OCI-LY7 (cell line): ENCODE measurements at regions not wholly inside any gene's neighbourhood (a gene's known extent, or its start where the extent isn't known, plus 50 kb on each side); places are given as distances from the start of the nearest gene placed in this dataset.

ENCODE experiments used
- BruUV-seq: library from RNA; stranded (reverse); fragments of 400-500 nt; replicated peaks from 2 replicates; lab custom pipeline; 2021; lab: Mats Ljungman, UMichigan
- CTCF ChIA-PET: fragments of 300-600 bp; sonication (Branson Sonifier 250); formaldehyde crosslinking; loops from one replicate; lab custom pipeline; 2022; ENCODE audit warnings: antibody characterized with exemption; ENCODE audit not compliant: unreplicated experiment; lab: Charles Lee
- POLR2A ChIA-PET: fragments of 300-600 bp; sonication (Branson Sonifier 250); formaldehyde crosslinking; loops from one replicate; lab custom pipeline; 2022; ENCODE audit warnings: antibody characterized with exemption; lab: Charles Lee
- DNase-seq: peaks from one replicate; pipeline ENCODE4 v3.0.0-alpha.2; 2015; ENCODE audit warnings: low spot score
- H2AFZ ChIP-seq: fragments of 200-600 bp; sonication (generic), shearing (Covaris generic); 2 replicates; pipeline ENCODE4 v1.6.1; 2014; ENCODE audit warnings: mild to moderate bottlenecking, antibody characterized with exemption, low read length, moderate library complexity
- H3K27ac ChIP-seq: fragments of 200-600 bp; sonication (generic); 2 replicates; pipeline ENCODE4 v1.5.1; 2014; ENCODE audit warnings: mixed run types, low read depth, mild to moderate bottlenecking, moderate library complexity, low read length, inconsistent platforms; ENCODE audit not compliant: poor library complexity, severe bottlenecking
- H3K36me3 ChIP-seq: fragments of 200-600 bp; sonication (generic); 2 replicates; pipeline ENCODE4 v1.6.1; 2014; ENCODE audit warnings: mild to moderate bottlenecking, antibody characterized with exemption, low read length, moderate library complexity, mixed read lengths; ENCODE audit not compliant: insufficient read depth
- H3K4me1 ChIP-seq: fragments of 200-600 bp; sonication (generic); 2 replicates; pipeline ENCODE4 v1.5.1; 2014; ENCODE audit warnings: mild to moderate bottlenecking, low read length; ENCODE audit not compliant: insufficient read depth, poor library complexity, severe bottlenecking
- H3K4me2 ChIP-seq: fragments of 200-600 bp; sonication (generic); 2 replicates; pipeline ENCODE4 v1.6.1; 2014; ENCODE audit warnings: mild to moderate bottlenecking, low read length
- H3K4me3 ChIP-seq: fragments of 200-600 bp; sonication (generic); 2 replicates; pipeline ENCODE4 v1.5.1; 2014; ENCODE audit warnings: mild to moderate bottlenecking, low read depth, low read length; ENCODE audit not compliant: poor library complexity, severe bottlenecking
- H3K79me2 ChIP-seq: fragments of 200-600 bp; sonication (generic); 2 replicates; pipeline ENCODE4 v1.6.1; 2016; ENCODE audit warnings: low read depth, mild to moderate bottlenecking, low read length, moderate library complexity, mixed read lengths; ENCODE audit not compliant: insufficient read depth
- H3K9me2 ChIP-seq: fragments of 200-600 bp; sonication (generic); 2 replicates; pipeline ENCODE4 v1.6.1; 2016; ENCODE audit warnings: mild to moderate bottlenecking, low read length, mixed read lengths; ENCODE audit not compliant: insufficient read depth
- H3K9me3 ChIP-seq: fragments of 200-600 bp; sonication (generic); 2 replicates; pipeline ENCODE4 v1.6.1; 2014; ENCODE audit warnings: mild to moderate bottlenecking, mixed run types, low read length, mixed read lengths
- H4K20me1 ChIP-seq: fragments of 200-600 bp; sonication (generic); 2 replicates; pipeline ENCODE4 v1.6.1; 2014; ENCODE audit warnings: mild to moderate bottlenecking, antibody characterized with exemption, low read length, moderate library complexity, mixed read lengths; ENCODE audit not compliant: insufficient read depth
- CTCF ChIP-seq: fragments of 200-600 bp; sonication (generic); conservative IDR thresholded peaks from 2 replicates; pipeline ENCODE4 v1.5.1; 2014; ENCODE audit warnings: mild to moderate bottlenecking, antibody characterized with exemption, low read length, moderate library complexity, mixed read lengths
- EZH2phosphoT487 ChIP-seq: fragments of 200-600 bp; sonication (generic); IDR thresholded peaks from 2 replicates; pipeline ENCODE4 v1.6.1; 2018; ENCODE audit warnings: low read depth, borderline replicate concordance, mild to moderate bottlenecking, mixed run types, antibody characterized with exemption, low read length, moderate library complexity, mixed read lengths
- intact Hi-C: fragments of 100-400 bp; cut with micrococcal nuclease; formaldehyde crosslinking; loops from one replicate; pipeline ENCODE4 v1.10.0; 2022; ENCODE audit not compliant: unreplicated experiment

- no peak for DNase-seq
- no peak overlapping the region for H3K4me2 ChIP-seq
- no peaks in the 10 kb centered on the region for H3K9me3 ChIP-seq
- no peaks in the 10 kb centered on the region for H3K36me3 ChIP-seq
- no peaks in the 10 kb centered on the region for H3K4me1 ChIP-seq
- BruUV-seq = no TSS peak
- TF ChIP-seq CTCF = no peak
- TF ChIP-seq EZH2phosphoT487 = no peak
- ChIA-PET CTCF (no interaction called here), POLR2A (interaction anchor here (0.6 kb wide), 1 partner anchor 843 kb away, joined by 3 read pairs; no protein-coding TSS in a partner anchor)
- no peak overlapping the region for H3K4me3 ChIP-seq
- intact Hi-C loops = loop anchor here (10.0 kb wide), 2 partner anchors 187 to 377 kb away; no protein-coding TSS in a partner anchor
- H2AFZ ChIP-seq = no peak overlapping the region
- H4K20me1 ChIP-seq = no peaks in the 10 kb centered on the region
- H3K79me2 ChIP-seq = no peaks in the 10 kb centered on the region
- no peaks in the 10 kb centered on the region for H3K9me2 ChIP-seq
- H3K27ac ChIP-seq = no peak overlapping the region
Observed at GRCh38 chr16:77041468-77041867, 149.5 kb upstream of the MON1B start.

DNA sequence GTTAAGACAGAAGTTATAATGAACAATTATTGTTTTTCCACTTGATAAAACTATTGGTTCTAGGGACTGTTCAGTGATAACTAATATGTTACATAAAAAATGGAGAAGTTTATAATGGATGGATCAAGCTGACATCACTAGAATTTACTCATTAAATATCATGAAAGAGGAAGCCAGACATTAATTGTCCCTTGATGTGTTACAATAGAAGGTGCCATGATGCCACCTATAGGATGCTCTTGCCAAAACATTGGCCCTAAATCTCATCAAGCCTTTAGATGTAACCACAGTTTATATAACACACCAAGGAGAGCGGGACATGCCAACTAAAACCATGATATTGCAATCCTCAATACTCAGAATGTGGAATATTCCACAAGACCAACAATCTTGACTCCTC, 147.9 kb upstream of the MON1B start:
- ChIA-PET CTCF (no interaction called here), POLR2A (interaction anchor here (0.6 kb wide), 1 partner anchor 102 kb away, joined by 3 read pairs; no protein-coding TSS in a partner anchor)
- Histone ChIP-seq H2AFZ (no peak overlapping the region), H3K9me2 (no peaks in the 10 kb centered on the region), H4K20me1 (no peaks in the 10 kb centered on the region), H3K27ac (no peak overlapping the region), H3K4me2 (no peak overlapping the region), H3K79me2 (no peaks in the 10 kb centered on the region), H3K36me3 (no peaks in the 10 kb centered on the region), H3K4me1 (no peaks in the 10 kb centered on the region), H3K4me3 (no peak overlapping the region), H3K9me3 (no peaks in the 10 kb centered on the region)
- BruUV-seq = no TSS peak
- TF ChIP-seq EZH2phosphoT487 (no peak), CTCF (peak; percentile 87)
- DNase-seq = peak; percentile 69
- intact Hi-C loops = loop anchor here (1.0 to 10.0 kb wide), 3 partner anchors 126 to 378 kb away; no protein-coding TSS in a partner anchor

DNA sequence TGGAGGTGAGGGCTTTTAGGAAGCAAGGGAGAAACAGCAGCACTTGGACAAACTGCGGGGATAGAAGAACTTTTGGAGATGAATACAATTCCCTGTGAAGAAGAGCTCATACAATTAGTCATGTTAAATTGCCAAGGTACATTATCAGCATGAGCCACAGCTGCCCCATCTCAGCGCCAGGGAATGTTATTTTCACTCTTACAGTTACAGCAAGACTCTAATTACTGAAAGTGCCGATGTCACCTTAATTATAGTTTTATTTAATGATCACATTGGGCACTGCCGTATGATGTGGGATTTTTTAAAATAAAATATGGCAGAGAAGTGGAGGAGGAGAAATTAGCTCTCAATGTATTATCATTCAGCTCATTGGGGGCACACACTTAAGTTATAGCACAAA, 144.8 kb upstream of the MON1B start:
- Histone ChIP-seq H3K9me3 (no peaks in the 10 kb centered on the region), H2AFZ (no peak overlapping the region), H3K9me2 (no peaks in the 10 kb centered on the region), H3K4me1 (peaks cover under 1% of the 10 kb centered on the region), H3K4me3 (no peak overlapping the region), H3K27ac (no peak overlapping the region), H3K79me2 (no peaks in the 10 kb centered on the region), H4K20me1 (no peaks in the 10 kb centered on the region), H3K4me2 (no peak overlapping the region), H3K36me3 (no peaks in the 10 kb centered on the region)
- BruUV-seq = no TSS peak
- intact Hi-C loops = loop anchor here (10.0 kb wide), 2 partner anchors 191 to 381 kb away; no protein-coding TSS in a partner anchor
- CTCF ChIA-PET = no interaction called here
- TF ChIP-seq EZH2phosphoT487 (no peak), CTCF (no peak)
- POLR2A ChIA-PET = interaction anchor here (0.5 to 1.7 kb wide), 4 partner anchors 9 to 677 kb away, joined by 3 to 4 read pairs (median 4); no protein-coding TSS in a partner anchor
- no peak for DNase-seq
